ENCODE measurements at regions not wholly inside any gene's neighbourhood (a gene's known extent, or its start where the extent isn't known, plus 50 kb on each side); places are given as distances from the start of the nearest gene placed in this dataset.

GRCh38 chr2:138101718-138102117 lies 137.4 kb downstream of the HNMT start:
- Histone ChIP-seq H3K4me1 (no peaks in the 10 kb centered on the region), H3K9me3 (no peaks in the 10 kb centered on the region), H3K36me3 (no peaks in the 10 kb centered on the region), H3K27me3 (no peaks in the 10 kb centered on the region), H3K27ac (no peak overlapping the region), H3K4me3 (no peak overlapping the region)
- TF ChIP-seq CTCF (IDR thresholded peaks at IDR 0.05) (no peak), POLR2A (IDR thresholded peaks at IDR 0.05) (no peak)
- DNase-seq = no peak
- intact Hi-C loops (cut with DNase I; ENCODE audit: low total_unique reads) = no loop called here

- intact Hi-C loops (cut with DNase I; ENCODE audit: low total_unique reads) = no loop called here
- H3K27me3 ChIP-seq = no peaks in the 10 kb centered on the region
- H3K4me3 ChIP-seq = no peak overlapping the region
- TF ChIP-seq CTCF (IDR thresholded peaks at IDR 0.05) (no peak), POLR2A (IDR thresholded peaks at IDR 0.05) (no peak)
- no peaks in the 10 kb centered on the region for H3K36me3 ChIP-seq
- no peaks in the 10 kb centered on the region for H3K9me3 ChIP-seq
- H3K4me1 ChIP-seq = no peaks in the 10 kb centered on the region
- no peak for DNase-seq
- no peak overlapping the region for H3K27ac ChIP-seq
Measured at GRCh38 chr2:138102664-138103063, 138.4 kb downstream of the HNMT start.

GRCh38 chr2:138103156-138103555 lies 138.9 kb downstream of the HNMT start:
- no peak overlapping the region for H3K27ac ChIP-seq
- H3K9me3 ChIP-seq = no peaks in the 10 kb centered on the region
- H3K4me3 ChIP-seq = no peak overlapping the region
- no peak for DNase-seq
- H3K36me3 ChIP-seq = no peaks in the 10 kb centered on the region
- H3K4me1 ChIP-seq = no peaks in the 10 kb centered on the region
- intact Hi-C loops (cut with DNase I; ENCODE audit: low total_unique reads) = no loop called here
- H3K27me3 ChIP-seq = no peaks in the 10 kb centered on the region
- no peak for TF ChIP-seq POLR2A (IDR thresholded peaks at IDR 0.05)
- TF ChIP-seq CTCF (IDR thresholded peaks at IDR 0.05) = no peak

- Histone ChIP-seq H3K4me1 (no peaks in the 10 kb centered on the region), H3K36me3 (no peaks in the 10 kb centered on the region), H3K4me3 (no peak overlapping the region), H3K27me3 (no peaks in the 10 kb centered on the region), H3K9me3 (no peaks in the 10 kb centered on the region), H3K27ac (no peak overlapping the region)
- DNase-seq = no peak
- intact Hi-C loops (cut with DNase I; ENCODE audit: low total_unique reads) = no loop called here
- TF ChIP-seq POLR2A (IDR thresholded peaks at IDR 0.05) (no peak), CTCF (IDR thresholded peaks at IDR 0.05) (no peak)
Measured at GRCh38 chr2:138104071-138104470, 139.8 kb downstream of the HNMT start.

GRCh38 chr2:138105358-138105757 lies 141.1 kb downstream of the HNMT start:
- no peaks in the 10 kb centered on the region for H3K27me3 ChIP-seq
- no peak overlapping the region for H3K27ac ChIP-seq
- no peaks in the 10 kb centered on the region for H3K4me1 ChIP-seq
- H3K36me3 ChIP-seq = no peaks in the 10 kb centered on the region
- no peaks in the 10 kb centered on the region for H3K9me3 ChIP-seq
- intact Hi-C loops (cut with DNase I; ENCODE audit: low total_unique reads) = no loop called here
- TF ChIP-seq POLR2A (IDR thresholded peaks at IDR 0.05) (no peak), CTCF (IDR thresholded peaks at IDR 0.05) (no peak)
- H3K4me3 ChIP-seq = no peak overlapping the region
- no peak for DNase-seq

Data from uterus (tissue), 3 donors.